ENCODE measurements at regions not wholly inside any gene's neighbourhood (a gene's known extent, or its start where the extent isn't known, plus 50 kb on each side); places are given as distances from the start of the nearest gene placed in this dataset.
"Not testable (repeated sequence)": the region's sequence is repeated elsewhere in the genome, so short reads cannot be mapped to it uniquely, and the experiment has no call there.

GRCh38 chr16:15189478-15189877, 95.4 kb upstream of the RRN3 start:
- H4K20me1 ChIP-seq (ENCODE audit: insufficient read depth, low read length); intact Hi-C loops (cut with micrococcal nuclease); H3K27me3 ChIP-seq (ENCODE audit: control insufficient read depth, insufficient read depth, low read length); H3K9ac ChIP-seq (ENCODE audit: low read depth, low read length); dilution Hi-C loops (cut with HindIII; ENCODE audit: low sequenced_read_pairs, unreplicated experiment); in situ Hi-C loops (cut with MboI; ENCODE audit: low sequenced_read_pairs); DNase-seq; H2BK20ac ChIP-seq (ENCODE audit: low read depth, low read length); H3K27ac ChIP-seq (ENCODE audit: insufficient read depth, low read length); H3K4me1 ChIP-seq (ENCODE audit: control insufficient read depth, insufficient read depth, low read length); H2AFZ ChIP-seq (replicated peaks; ENCODE audit: low read length, poor library complexity); POLR2A ChIA-PET (ENCODE audit: unreplicated experiment); H3K4me3 ChIP-seq (ENCODE audit: insufficient read depth, low read depth, low read length); H3K56ac ChIP-seq (ENCODE audit: extremely low read depth, insufficient read depth, low read length); H2BK5ac ChIP-seq (ENCODE audit: low read depth, low read length, poor library complexity, severe bottlenecking); H3K14ac ChIP-seq (replicated peaks; ENCODE audit: low read depth, low read length); H3K9me3 ChIP-seq (ENCODE audit: control insufficient read depth, insufficient read depth, low read length); H2AK5ac ChIP-seq (ENCODE audit: low read depth, low read length); CTCF ChIA-PET; H3K23ac ChIP-seq (ENCODE audit: low read depth, low read length); H3K79me1 ChIP-seq (ENCODE audit: low read depth in 1 of 2, low read length in 2 of 2); H2AK9ac ChIP-seq (replicated peaks; ENCODE audit: low read depth, low read length, poor library complexity); H2BK120ac ChIP-seq (ENCODE audit: low read depth, low read length); H2BK15ac ChIP-seq (ENCODE audit: low read depth, low read length); H3K4me2 ChIP-seq (ENCODE audit: low read depth, low read length); H3K9me1 ChIP-seq (ENCODE audit: insufficient read depth, low read length); H4K8ac ChIP-seq (ENCODE audit: low read depth in 2 of 2, low read length in 2 of 2); H4K5ac ChIP-seq (ENCODE audit: low read depth, low read length); H4K91ac ChIP-seq (ENCODE audit: insufficient read depth, low read depth, low read length); H3K18ac ChIP-seq (ENCODE audit: low read depth, low read length); BruUV-seq (replicated peaks); H3K4ac ChIP-seq (ENCODE audit: low read depth, low read length); H3K36me3 ChIP-seq (ENCODE audit: control insufficient read depth, insufficient read depth, low read length); ATAC-seq (ENCODE audit: low read depth): not testable (repeated sequence)
- WGBS, 2 experiments (ENCODE audit: extremely low coverage in 2 of 2, insufficient read length in 1 of 2) = no CpG with 5 or more reads among the region's 2 CpGs

Measured in IMR-90 (cell line).